Neural progenitor cell (in vitro differentiated cells): ENCODE measurements at regions not wholly inside any gene's neighbourhood (a gene's known extent, or its start where the extent isn't known, plus 50 kb on each side); places are given as distances from the start of the nearest gene placed in this dataset.

ENCODE experiments used
- EZH2 ChIP-seq: fragments of 200-600 bp; sonication (generic); IDR thresholded peaks from 2 replicates; pipeline ENCODE4 v1.6.1; 2017; ENCODE audit warnings: antibody characterized with exemption, mild to moderate bottlenecking, moderate library complexity
- TF ChIP-seq, protein P1 (sequence below): fragments of 200-600 bp; sonication (generic); IDR thresholded peaks from 2 replicates; pipeline ENCODE4 v1.5.1; 2017; ENCODE audit warnings: antibody characterized with exemption, mild to moderate bottlenecking

DNA sequence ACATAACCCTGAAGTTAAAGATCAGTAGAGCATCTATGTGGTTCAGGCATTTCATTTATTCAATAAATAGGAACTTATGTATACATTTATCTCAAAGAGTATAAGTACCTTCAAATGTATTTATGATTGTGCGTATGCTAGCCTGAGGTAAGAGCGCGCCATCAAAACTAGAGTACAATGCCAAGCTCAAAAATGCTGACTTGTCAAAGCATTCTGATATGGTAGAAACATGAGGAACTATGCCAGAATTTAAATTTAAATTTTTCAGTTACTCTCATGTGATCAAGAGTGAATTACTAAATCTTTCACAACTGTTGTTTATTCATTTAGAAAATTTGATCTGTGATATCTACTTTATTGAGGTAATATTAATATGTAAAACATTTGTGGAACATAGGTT is 225.5 kb upstream of the CDH8 start:
- TF ChIP-seq, protein P1, sequence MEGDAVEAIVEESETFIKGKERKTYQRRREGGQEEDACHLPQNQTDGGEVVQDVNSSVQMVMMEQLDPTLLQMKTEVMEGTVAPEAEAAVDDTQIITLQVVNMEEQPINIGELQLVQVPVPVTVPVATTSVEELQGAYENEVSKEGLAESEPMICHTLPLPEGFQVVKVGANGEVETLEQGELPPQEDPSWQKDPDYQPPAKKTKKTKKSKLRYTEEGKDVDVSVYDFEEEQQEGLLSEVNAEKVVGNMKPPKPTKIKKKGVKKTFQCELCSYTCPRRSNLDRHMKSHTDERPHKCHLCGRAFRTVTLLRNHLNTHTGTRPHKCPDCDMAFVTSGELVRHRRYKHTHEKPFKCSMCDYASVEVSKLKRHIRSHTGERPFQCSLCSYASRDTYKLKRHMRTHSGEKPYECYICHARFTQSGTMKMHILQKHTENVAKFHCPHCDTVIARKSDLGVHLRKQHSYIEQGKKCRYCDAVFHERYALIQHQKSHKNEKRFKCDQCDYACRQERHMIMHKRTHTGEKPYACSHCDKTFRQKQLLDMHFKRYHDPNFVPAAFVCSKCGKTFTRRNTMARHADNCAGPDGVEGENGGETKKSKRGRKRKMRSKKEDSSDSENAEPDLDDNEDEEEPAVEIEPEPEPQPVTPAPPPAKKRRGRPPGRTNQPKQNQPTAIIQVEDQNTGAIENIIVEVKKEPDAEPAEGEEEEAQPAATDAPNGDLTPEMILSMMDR, result no peak
- no peak for TF ChIP-seq EZH2
